Activated T-cell treated with anti-CD3 and anti-CD28 coated beads for 48 hours (primary cell): ENCODE measurements at regions not wholly inside any gene's neighbourhood (a gene's known extent, or its start where the extent isn't known, plus 50 kb on each side); places are given as distances from the start of the nearest gene placed in this dataset.
"Not testable (repeated sequence)": the region's sequence is repeated elsewhere in the genome, so short reads cannot be mapped to it uniquely, and the experiment has no call there.

Experiments used
- DNase-seq: peaks from one replicate; pipeline ENCODE4 v3.0.0-alpha.2; 2020; ENCODE audit warnings: low read depth

GRCh38 chr9:74094037-74094436, 403.1 kb upstream of the RORB start:
- DNase-seq = not testable (repeated sequence)

GRCh38 chr9:74094766-74095165, 402.4 kb upstream of the RORB start:
- DNase-seq = no peak

- DNase-seq = no peak
These were observed 401.2 kb upstream of the RORB start for GRCh38 chr9:74095925-74096324.

DNA sequence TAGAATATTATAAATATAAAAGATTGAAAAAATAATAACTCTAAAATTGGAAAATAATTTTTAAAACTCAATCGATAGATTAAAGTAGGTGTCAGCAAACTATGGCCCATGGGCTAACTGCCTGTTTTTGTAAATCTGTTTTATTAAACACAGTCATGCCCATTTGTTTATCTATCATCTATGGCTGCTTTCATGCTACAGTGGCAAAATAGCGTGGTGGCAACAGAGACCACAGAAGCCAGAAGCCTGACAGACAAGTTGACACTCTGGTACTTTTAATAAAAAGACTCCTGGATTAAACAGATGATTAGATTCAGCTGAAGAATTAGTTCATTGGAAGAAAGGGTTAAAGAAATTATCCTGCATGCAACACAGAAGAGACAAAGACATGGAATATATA, 400.7 kb upstream of the RORB start:
- no peak for DNase-seq

DNA sequence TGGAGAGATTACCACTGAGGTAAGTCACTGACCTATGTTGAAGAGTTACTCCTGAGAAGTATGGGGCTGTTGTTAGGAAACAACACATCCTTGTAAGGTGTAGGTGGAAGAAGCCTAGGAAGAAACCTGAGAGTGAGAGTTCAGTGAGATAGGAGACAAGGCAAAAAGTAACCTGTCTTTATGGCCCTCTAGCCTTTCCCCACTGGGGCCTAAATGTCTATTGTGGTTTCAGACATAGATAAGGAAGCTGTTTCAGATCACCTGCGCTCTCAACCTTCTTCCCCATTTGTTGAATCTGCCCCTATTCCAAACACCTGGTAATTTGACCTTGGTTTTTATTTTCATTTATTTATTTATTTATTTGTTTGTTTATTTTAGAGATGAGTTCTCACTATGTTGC, 397.1 kb upstream of the RORB start:
- DNase-seq = no peak

DNA sequence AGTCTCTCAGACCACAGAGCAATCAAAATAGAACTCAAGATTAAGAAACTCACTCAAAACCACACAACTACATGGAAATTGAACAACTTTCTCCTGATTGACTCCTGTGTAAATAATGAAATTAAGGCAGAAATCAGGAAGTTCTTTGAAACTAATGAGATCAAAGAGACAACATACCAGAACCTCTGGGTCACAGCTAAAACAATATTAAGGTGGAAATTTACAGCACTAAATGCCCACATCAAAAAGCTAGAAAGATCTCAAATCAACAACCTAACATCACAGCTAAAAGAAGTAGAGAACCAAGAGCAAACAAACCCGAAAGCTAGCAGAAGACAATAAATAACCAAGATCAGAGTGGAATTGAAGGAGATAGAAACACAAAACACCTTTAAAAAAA, 395.0 kb upstream of the RORB start:
- DNase-seq = not testable (repeated sequence)

- no peak for DNase-seq
These were observed 394.4 kb upstream of the RORB start for GRCh38 chr9:74102702-74103101.

DNA sequence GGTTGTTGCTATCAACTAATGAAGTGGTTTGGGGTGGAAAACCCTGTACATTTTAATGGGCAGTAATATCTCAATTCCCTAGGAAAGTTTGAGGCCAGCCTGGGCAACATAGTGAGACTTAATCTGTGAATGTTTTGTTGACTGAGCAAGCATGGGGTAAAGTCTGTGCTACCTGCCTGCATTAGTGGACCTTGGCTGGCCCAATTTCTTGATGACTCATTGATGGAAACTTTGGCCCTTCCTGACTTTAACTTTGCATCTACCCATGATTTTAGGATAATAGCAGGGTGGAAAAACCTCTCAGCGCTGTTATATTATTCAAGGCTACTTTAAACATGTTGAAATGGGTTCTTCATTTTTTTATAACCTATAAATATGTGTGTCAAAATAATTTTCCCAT, 389.4 kb upstream of the RORB start:
- no peak for DNase-seq

DNA sequence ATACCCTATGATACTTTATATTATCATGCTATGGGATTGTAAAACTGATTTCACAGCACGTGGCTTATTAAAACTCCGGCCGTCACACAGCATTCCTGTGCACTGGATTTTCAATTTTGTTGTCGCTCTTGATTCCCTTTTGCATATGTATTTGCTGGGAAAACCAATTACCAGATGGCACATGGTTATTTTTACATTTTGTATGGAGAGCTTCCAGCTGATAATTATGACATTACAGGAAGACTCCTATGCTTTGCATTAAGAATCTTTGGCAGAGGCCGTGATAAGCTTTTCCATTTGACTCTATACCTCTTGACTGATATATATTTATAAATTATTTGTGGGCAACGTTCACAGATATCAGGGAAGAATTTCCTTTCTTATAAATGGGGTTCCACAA, 381.2 kb upstream of the RORB start:
- DNase-seq = no peak

- DNase-seq = no peak
These were observed 380.0 kb upstream of the RORB start for GRCh38 chr9:74117151-74117550.

DNA sequence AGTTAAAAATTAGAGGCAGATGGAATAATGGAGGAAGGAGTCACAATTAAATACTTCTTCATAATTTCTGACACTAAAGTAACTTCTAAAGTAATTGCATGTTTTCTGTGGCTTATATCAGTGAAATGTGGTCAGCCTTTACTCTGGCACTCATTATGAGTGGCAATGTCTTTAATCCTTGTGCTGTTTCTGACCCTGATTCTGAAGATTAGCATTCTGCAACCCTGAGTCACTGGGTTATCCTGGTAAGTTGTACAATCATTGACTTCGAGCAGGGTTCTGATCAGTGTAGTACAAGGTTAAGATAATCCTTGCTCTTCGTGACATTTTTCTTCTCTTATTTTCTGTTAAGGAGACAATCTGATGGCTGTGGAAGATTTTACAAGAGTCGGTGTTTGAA, 379.4 kb upstream of the RORB start:
- no peak for DNase-seq

- no peak for DNase-seq
These were observed 377.1 kb upstream of the RORB start for GRCh38 chr9:74120061-74120460.

- no peak for DNase-seq
These were observed 376.7 kb upstream of the RORB start for GRCh38 chr9:74120470-74120869.

DNA sequence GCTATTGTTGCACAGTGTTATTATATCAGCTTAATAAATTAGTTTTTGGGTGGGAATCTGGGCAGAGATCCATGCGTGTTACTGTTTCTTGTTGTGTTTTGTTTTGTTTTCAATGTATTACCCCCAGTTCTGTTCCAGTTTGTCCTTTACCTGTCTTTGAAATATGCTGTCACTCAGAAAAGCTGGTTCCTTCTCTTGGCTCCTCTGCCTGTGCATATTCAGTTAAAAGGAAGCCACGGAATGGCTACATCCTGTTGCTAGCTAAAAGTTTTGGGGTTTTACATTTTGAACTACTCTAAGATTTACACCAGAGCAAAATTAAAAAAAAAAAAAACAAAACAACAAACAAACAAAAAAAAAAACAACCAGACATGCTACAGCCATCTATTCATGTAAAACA, 374.9 kb upstream of the RORB start:
- no peak for DNase-seq

- peak; percentile 2 for DNase-seq
These were observed 374.5 kb upstream of the RORB start for GRCh38 chr9:74122661-74123060.

DNA sequence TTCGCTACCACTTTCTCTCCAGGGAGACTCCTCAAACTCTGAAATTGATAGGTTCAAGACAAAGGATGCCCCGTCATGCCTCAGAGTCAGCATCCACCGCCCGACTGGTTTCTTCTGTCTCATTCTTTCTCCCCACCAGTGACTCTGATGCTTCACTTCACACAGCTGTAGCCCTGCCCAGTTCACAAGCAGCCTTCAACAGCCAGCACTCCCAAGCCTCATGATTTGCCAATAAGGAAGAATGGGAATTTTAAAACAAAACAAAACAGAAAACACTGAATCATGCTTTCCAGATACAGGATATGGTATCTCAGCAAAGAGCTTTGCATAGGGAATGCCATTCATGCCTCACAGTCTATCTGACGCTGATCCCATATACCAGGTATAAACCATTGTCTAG, 371.2 kb upstream of the RORB start:
- no peak for DNase-seq

DNA sequence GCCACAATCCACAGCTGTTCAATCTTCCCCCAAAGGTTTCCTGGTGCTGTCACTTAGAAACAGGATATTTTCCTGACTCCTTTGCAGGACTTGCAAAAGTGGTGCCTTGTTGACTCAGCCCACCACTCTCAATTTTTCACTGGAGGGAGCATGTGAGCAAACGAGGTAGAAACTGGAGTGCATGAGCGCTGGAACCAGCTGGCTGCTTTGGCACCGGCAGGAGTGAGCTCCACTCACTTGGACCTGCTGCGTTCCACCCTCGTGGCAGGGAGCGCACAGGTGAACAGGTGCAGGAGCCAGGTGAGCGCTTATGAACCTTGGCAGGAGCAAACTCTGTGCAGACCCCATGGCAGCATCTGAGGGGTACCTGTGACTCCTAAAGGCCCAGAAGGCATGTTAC, 364.1 kb upstream of the RORB start:
- DNase-seq = no peak

- no peak for DNase-seq
These were observed 363.2 kb upstream of the RORB start for GRCh38 chr9:74133921-74134320.

DNA sequence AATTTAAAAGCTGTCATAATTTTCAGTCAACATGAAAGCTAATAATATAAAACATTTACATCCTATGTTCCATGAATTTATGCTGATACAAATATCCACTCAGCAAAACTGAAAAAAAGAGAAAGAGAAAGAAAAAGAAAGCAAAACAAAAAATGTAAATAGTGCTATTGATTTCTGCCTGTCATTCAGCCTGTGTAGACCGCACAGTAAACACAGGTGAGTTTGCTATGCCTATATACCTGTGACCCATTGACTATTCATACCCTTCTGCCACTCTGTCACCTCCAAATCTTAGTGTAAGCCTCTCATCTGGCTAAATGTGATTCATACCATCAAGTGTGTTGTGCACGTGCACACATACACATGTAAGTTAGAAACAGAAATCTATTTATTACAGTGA, 359.0 kb upstream of the RORB start:
- no peak for DNase-seq

- DNase-seq = no peak
These were observed 357.0 kb upstream of the RORB start for GRCh38 chr9:74140141-74140540.

DNA sequence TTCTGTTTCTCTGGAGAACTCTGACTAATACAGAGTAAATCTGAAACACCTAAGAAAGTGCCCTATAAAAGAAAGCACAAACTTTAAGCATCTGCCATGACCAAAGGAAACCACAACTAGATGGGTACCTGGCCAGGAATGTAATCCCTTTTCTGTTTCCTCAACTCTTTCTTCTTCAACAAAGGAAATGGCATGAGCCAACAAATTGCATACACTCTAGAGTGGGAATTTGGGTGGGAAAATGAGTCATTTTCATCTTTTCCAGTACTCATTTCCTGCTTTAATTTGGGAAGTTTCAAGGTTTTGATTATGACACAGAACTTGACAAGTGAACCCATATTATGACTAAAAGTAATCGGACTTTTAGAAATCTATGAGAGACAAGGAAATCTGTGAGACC, 349.2 kb upstream of the RORB start:
- DNase-seq = no peak

GRCh38 chr9:74172874-74173273, 324.3 kb upstream of the RORB start:
- DNase-seq = no peak

DNA sequence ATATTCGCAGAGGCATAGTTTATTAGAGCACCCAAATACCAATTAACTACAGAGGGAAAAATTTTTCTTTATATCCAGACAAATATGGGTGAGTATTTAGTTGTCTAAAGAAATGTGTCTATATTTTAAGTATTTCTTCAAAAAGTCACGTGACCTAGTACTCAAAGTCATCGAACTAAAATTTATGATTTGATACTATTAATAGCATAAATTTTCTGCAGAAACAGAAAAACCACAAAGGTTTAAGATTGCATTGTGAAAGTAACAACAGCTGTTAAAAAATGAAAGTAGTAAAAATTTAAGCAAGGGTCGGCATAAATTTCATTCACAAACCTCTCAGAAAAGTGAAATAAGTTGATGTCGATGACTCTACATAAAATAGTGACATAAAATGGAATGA, 323.9 kb upstream of the RORB start:
- no peak for DNase-seq

- not testable (repeated sequence) for DNase-seq
These were observed 299.4 kb upstream of the RORB start for GRCh38 chr9:74197771-74198170.

DNA sequence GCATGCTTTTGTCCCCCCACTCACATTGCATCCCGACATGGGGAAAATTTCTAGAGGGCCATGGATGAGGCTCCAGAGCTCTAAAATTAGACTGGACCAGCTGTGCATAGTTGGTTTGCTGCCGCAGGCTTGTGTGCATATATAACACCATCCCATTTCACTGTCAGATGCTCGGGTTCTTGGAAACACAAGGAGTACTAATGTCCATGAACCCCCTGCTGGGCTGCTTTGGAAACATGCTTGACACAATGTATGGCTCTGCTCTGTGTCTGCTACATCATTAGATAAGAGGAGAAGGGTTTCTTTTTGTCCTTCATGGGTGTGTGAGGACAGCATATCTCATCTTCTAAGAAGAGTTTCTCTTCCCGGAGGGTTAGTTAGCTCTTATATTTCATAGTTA, 292.1 kb upstream of the RORB start:
- DNase-seq = no peak
